Neural crest cell (in vitro differentiated cells): ENCODE measurements at regions not wholly inside any gene's neighbourhood (a gene's known extent, or its start where the extent isn't known, plus 50 kb on each side); places are given as distances from the start of the nearest gene placed in this dataset.

Experiments
- DNase-seq: peaks from one replicate; pipeline ENCODE4 v3.0.0; 2021; ENCODE audit warnings: low read depth, mixed read lengths, low spot score
- H3K27ac Mint-ChIP-seq: one replicate; pipeline ENCODE4 v1.8.0; 2021; ENCODE audit warnings: mild to moderate bottlenecking, mixed read lengths; ENCODE audit not compliant: unreplicated experiment
- H3K27me3 Mint-ChIP-seq: 2 replicates; pipeline ENCODE4 v1.8.0; 2021; ENCODE audit warnings: low read depth, mild to moderate bottlenecking, mixed read lengths
- H3K36me3 Mint-ChIP-seq: 2 replicates; pipeline ENCODE4 v1.8.0; 2021; ENCODE audit warnings: low read depth, mild to moderate bottlenecking, mixed read lengths
- H3K4me1 Mint-ChIP-seq: 2 replicates; pipeline ENCODE4 v1.8.0; 2021; ENCODE audit warnings: mixed read lengths
- H3K4me3 Mint-ChIP-seq: one replicate; pipeline ENCODE4 v1.8.0; 2021; ENCODE audit warnings: mild to moderate bottlenecking, mixed read lengths
- H3K9me3 Mint-ChIP-seq: 2 replicates; pipeline ENCODE4 v1.8.0; 2021; ENCODE audit warnings: mixed read lengths
- TF ChIP-seq, protein P1 (sequence below): fragments of 200-600 bp; sonication (generic); conservative IDR thresholded peaks from 2 replicates; pipeline ENCODE4 v1.5.0; 2021; ENCODE audit warnings: antibody characterized with exemption, mild to moderate bottlenecking

DNA sequence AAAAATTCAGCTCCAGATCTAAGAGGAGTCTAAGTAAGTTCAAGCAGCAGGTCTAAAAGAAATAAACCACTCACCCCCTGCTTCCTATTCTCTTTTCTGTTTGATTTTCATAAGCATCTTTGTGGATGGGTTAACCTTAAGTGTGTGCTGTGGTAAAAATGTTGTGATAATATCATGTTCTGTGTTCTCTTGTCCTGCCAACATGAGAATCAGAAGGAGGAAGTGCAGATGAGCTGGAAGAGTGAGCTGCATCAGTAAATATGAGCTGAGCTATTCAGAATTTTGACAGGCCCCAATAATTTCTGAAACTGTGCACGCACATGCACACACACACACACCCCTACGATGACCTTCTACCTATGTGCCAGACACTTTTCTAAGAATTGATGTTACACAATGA, 186.5 kb upstream of the ANKRD55 start:
- H3K4me1 Mint-ChIP-seq: no peaks in the 10 kb centered on the region
- TF ChIP-seq, protein P1, sequence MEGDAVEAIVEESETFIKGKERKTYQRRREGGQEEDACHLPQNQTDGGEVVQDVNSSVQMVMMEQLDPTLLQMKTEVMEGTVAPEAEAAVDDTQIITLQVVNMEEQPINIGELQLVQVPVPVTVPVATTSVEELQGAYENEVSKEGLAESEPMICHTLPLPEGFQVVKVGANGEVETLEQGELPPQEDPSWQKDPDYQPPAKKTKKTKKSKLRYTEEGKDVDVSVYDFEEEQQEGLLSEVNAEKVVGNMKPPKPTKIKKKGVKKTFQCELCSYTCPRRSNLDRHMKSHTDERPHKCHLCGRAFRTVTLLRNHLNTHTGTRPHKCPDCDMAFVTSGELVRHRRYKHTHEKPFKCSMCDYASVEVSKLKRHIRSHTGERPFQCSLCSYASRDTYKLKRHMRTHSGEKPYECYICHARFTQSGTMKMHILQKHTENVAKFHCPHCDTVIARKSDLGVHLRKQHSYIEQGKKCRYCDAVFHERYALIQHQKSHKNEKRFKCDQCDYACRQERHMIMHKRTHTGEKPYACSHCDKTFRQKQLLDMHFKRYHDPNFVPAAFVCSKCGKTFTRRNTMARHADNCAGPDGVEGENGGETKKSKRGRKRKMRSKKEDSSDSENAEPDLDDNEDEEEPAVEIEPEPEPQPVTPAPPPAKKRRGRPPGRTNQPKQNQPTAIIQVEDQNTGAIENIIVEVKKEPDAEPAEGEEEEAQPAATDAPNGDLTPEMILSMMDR: no peak
- no peaks in the 10 kb centered on the region for H3K27me3 Mint-ChIP-seq
- no peak for DNase-seq
- H3K36me3 Mint-ChIP-seq: peaks cover 12% of the 10 kb centered on the region
- H3K9me3 Mint-ChIP-seq: peaks cover 14% of the 10 kb centered on the region
- H3K4me3 Mint-ChIP-seq: no peak overlapping the region
- H3K27ac Mint-ChIP-seq: no peak overlapping the region

DNA sequence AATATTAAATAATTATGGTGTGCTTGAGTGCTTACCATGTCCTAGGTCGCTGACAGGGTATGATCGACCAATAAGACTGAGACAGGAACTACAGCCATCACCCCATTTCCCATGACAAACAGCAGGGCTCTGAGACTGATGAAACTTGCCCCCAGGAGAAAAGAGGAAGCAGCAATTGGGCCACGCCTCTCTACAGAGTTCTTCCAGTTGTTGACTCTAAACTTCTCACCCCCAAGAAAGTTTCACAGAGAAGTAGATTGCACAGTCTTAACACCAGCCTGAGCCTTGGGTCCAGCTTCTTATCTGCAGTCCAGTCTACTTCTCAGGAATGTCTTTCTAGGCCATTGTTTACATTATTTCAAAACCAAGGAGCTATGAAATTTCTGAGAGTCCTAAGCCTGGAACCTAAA, 182.2 kb upstream of the ANKRD55 start:
- TF ChIP-seq, protein P1: no peak
- H3K27ac Mint-ChIP-seq: no peak overlapping the region
- H3K4me3 Mint-ChIP-seq: no peak overlapping the region
- H3K27me3 Mint-ChIP-seq: no peaks in the 10 kb centered on the region
- H3K36me3 Mint-ChIP-seq: peaks cover 3% of the 10 kb centered on the region
- H3K9me3 Mint-ChIP-seq: peaks cover 9% of the 10 kb centered on the region
- DNase-seq: no peak
- peaks cover 19% of the 10 kb centered on the region for H3K4me1 Mint-ChIP-seq

DNA sequence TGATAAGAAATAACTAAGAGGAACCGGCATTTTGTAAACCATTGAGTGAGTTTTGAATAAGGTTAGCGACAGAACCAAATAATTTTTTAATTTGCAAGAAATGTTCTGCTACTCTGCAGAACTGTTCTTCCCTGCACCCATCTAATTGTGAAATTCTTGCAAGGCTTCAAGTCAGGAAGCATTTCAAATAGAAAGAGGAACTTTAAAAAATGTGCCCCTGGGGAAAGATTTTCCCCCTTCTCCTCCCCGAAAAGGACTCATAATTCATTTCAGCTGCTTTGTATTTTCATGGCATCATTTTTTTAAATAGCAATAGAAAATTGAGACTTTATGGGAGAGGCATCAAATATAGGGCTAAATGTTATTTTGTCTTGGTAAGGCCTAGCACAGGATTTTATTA, 180.9 kb upstream of the ANKRD55 start:
- peaks cover 26% of the 10 kb centered on the region for H3K4me1 Mint-ChIP-seq
- H3K27ac Mint-ChIP-seq: no peak overlapping the region
- no peaks in the 10 kb centered on the region for H3K27me3 Mint-ChIP-seq
- no peak overlapping the region for H3K4me3 Mint-ChIP-seq
- DNase-seq: no peak
- H3K36me3 Mint-ChIP-seq: no peaks in the 10 kb centered on the region
- peaks cover 3% of the 10 kb centered on the region for H3K9me3 Mint-ChIP-seq
- TF ChIP-seq, protein P1: no peak

DNA sequence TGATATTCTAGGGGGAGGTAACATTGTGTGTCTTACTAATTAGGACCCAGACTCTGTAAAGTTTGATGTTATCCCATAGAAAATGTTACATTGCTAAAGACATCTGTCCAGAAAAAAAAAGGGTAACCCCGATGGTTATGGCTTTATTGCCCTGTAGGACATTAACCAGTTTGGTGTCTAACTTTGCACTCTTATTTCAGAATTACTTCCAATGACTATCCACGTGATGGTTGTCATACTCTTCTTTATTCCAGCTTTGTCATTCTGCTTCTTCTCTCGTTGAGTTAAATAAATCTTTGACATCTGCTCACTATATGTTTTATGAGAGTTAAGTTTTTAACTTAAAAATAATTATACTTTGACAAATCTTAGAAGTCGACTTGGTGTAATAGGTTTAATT, 180.4 kb upstream of the ANKRD55 start:
- no peaks in the 10 kb centered on the region for H3K27me3 Mint-ChIP-seq
- H3K4me1 Mint-ChIP-seq: peaks cover 26% of the 10 kb centered on the region
- no peak overlapping the region for H3K27ac Mint-ChIP-seq
- TF ChIP-seq, protein P1: no peak
- peaks cover 3% of the 10 kb centered on the region for H3K9me3 Mint-ChIP-seq
- H3K4me3 Mint-ChIP-seq: no peak overlapping the region
- DNase-seq: no peak
- H3K36me3 Mint-ChIP-seq: no peaks in the 10 kb centered on the region

DNA sequence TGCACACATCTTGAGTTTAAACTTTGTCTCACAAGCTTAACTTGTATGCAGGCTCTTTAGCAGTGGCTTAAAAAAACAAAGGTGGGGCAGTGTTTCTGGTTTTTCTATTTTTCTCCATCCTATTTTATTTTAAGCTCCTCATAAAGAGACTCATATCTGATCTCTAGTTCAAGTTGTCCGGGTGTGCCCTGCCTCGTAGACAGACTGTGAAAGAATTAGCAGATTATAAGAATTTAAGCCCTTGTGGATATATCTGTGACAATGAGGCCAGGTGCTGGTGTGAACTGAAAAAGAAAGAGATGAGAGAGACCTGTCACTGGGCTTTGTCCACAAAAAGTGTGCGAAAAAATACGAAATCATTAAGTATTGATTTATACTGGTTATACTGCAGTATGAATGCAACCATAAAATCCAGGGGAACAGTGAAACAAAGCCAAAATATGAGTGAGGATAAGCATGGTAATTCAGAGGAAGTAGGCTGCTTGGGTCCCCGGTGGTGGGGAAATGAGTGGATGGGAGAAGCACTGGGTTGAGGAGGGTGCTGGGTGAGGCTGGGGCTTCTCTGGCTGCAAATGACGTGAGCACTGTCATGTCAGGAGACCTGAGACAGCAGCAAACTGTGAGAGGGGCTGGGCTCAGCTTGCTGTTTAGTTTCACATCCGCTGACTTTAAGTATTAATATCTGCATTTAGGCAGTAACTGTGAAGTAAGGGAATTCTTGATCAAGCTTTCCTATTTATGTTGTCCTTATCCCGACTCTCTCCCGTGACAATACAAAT, 179.7 kb upstream of the ANKRD55 start:
- H3K9me3 Mint-ChIP-seq: peaks cover 3% of the 10 kb centered on the region

More for the DNA sequence above, 179.7 kb upstream of the ANKRD55 start:
- H3K36me3 Mint-ChIP-seq: no peaks in the 10 kb centered on the region
- DNase-seq: no peak
- TF ChIP-seq, protein P1: no peak
- peaks cover 31% of the 10 kb centered on the region for H3K4me1 Mint-ChIP-seq
- H3K27me3 Mint-ChIP-seq: no peaks in the 10 kb centered on the region
- no peak overlapping the region for H3K4me3 Mint-ChIP-seq
- H3K27ac Mint-ChIP-seq: no peak overlapping the region
